SU-DHL-6 (cell line): ENCODE measurements at regions not wholly inside any gene's neighbourhood (a gene's known extent, or its start where the extent isn't known, plus 50 kb on each side); places are given as distances from the start of the nearest gene placed in this dataset.
"Not testable (repeated sequence)": the region's sequence is repeated elsewhere in the genome, so short reads cannot be mapped to it uniquely, and the experiment has no call there.

Experiments
- CTCF ChIP-seq: fragments of 200-600 bp; sonication (generic); IDR thresholded peaks from one replicate; pipeline ENCODE4 v1.5.1; 2017; ENCODE audit warnings: antibody characterized with exemption, mild to moderate bottlenecking, low read length, moderate library complexity; ENCODE audit not compliant: insufficient read depth, poor library complexity, severe bottlenecking
- EZH2phosphoT487 ChIP-seq: fragments of 200-600 bp; sonication (generic), shearing (Covaris generic); conservative IDR thresholded peaks from 2 replicates; pipeline ENCODE4 v1.6.1; 2018; ENCODE audit warnings: mild to moderate bottlenecking, antibody characterized with exemption, low read length, moderate library complexity, mixed read lengths

GRCh38 chr10:38238479-38238878 lies 144.3 kb downstream of the ZNF37A start:
- TF ChIP-seq CTCF, EZH2phosphoT487: not testable (repeated sequence)
